A673 (cell line): ENCODE measurements at regions not wholly inside any gene's neighbourhood (a gene's known extent, or its start where the extent isn't known, plus 50 kb on each side); places are given as distances from the start of the nearest gene placed in this dataset.

Experiments used
- EZH2 ChIP-seq: fragments of 200-600 bp; sonication (generic); IDR thresholded peaks from 2 replicates; pipeline ENCODE4 v1.6.1; 2017; ENCODE audit warnings: borderline replicate concordance, low read depth, mild to moderate bottlenecking, mixed read lengths, antibody characterized with exemption, low read length; ENCODE audit not compliant: poor library complexity, severe bottlenecking
- TF ChIP-seq, protein P1 (sequence below): fragments of 300-800, 200-600 bp; sonication (generic); conservative IDR thresholded peaks from 2 replicates; pipeline ENCODE4 v1.5.1; 2017; ENCODE audit warnings: low read depth, mild to moderate bottlenecking, antibody characterized with exemption, low read length, moderate library complexity, mixed read lengths

DNA sequence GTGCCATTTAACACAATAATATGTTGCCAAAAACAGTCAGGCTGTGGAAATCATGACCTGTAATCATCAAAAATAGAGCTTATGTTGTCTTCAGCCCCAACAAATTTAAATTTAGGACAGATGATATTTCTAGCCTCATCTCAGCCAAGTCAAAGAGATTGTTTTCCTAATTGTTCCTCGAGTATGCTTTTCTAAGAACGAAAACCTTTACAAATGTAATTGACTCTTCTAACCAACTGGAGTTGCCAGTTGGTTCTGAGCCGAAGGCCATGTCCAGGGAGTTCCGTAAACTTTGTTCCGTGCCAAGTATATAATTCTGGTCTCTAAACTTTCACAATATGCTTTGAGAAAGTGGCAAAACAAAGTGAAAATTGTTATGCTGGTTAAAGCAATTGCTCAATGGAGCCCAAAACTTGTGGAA lies 160.8 kb downstream of the CEMIP2 start:
- TF ChIP-seq, protein P1, sequence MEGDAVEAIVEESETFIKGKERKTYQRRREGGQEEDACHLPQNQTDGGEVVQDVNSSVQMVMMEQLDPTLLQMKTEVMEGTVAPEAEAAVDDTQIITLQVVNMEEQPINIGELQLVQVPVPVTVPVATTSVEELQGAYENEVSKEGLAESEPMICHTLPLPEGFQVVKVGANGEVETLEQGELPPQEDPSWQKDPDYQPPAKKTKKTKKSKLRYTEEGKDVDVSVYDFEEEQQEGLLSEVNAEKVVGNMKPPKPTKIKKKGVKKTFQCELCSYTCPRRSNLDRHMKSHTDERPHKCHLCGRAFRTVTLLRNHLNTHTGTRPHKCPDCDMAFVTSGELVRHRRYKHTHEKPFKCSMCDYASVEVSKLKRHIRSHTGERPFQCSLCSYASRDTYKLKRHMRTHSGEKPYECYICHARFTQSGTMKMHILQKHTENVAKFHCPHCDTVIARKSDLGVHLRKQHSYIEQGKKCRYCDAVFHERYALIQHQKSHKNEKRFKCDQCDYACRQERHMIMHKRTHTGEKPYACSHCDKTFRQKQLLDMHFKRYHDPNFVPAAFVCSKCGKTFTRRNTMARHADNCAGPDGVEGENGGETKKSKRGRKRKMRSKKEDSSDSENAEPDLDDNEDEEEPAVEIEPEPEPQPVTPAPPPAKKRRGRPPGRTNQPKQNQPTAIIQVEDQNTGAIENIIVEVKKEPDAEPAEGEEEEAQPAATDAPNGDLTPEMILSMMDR = no peak
- no peak for TF ChIP-seq EZH2
